K562 (cell line): ENCODE measurements at regions not wholly inside any gene's neighbourhood (a gene's known extent, or its start where the extent isn't known, plus 50 kb on each side); places are given as distances from the start of the nearest gene placed in this dataset.

Experiments used
- ATAC-seq: fragments of 200-7000 bp; cut with Tn5 transposase; 3 replicates; pipeline ENCODE4 v1.9.1; 2020; ENCODE audit warnings: moderate library complexity
- BruUV-seq: library from RNA; stranded (reverse); fragments of 400-500 nt; replicated peaks from 2 replicates; lab custom pipeline; 2021; lab: Mats Ljungman, UMichigan
- CTCF ChIA-PET: fragments of 300-600 bp; formaldehyde crosslinking; extraction: SDS; loops from one replicate; lab custom pipeline; 2021; ENCODE audit warnings: low intra/inter-chr PET ratio; lab: Yijun Ruan, JAX
- POLR2A ChIA-PET: fragments of 300-600, 350-650 bp; sonication (Branson Sonifier 250); formaldehyde crosslinking; extraction: SDS; loops from one replicate; lab custom pipeline; 2021; ENCODE audit warnings: antibody characterized with exemption, inconsistent platforms; lab: Yijun Ruan, JAX
- DNase-seq, 4 experiments: peaks; one replicate each; pipeline versions ENCODE4 v3.0.0 to v3.0.0-alpha.2; 2011 to 2018; ENCODE audit warnings: low spot score in 3 of 4, mixed read lengths in 3 of 4; ENCODE audit errors: extremely low read depth in 1 of 4
- FAIRE-seq: peaks from 2 replicates; lab custom pipeline; 2011; peaks lifted over from hg19 to GRCh38; lab: Jason Lieb, UNC
- H2AFZ ChIP-seq: 2 replicates; pipeline ENCODE4 v1.6.0; 2011; ENCODE audit warnings: low read depth, low read length, control low read depth, inconsistent platforms
- H3K27ac ChIP-seq: fragments of 200-600 bp; 3 replicates; pipeline ENCODE4 v1.8.0; 2011; ENCODE audit warnings: low read depth, mild to moderate bottlenecking, control low read depth, inconsistent platforms, low read length, moderate library complexity, mixed read lengths; ENCODE audit errors: extremely low read depth
- H3K27me3 ChIP-seq, 2 experiments: fragments of 300-600 bp in 1 of 2; 2 replicates in 1 of 2; 3 replicates in 1 of 2; pipeline versions ENCODE4 v1.6.0 to v1.8.0; 2011; ENCODE audit warnings: inconsistent platforms in 2 of 2, low read length in 2 of 2, mild to moderate bottlenecking in 1 of 2, mixed read lengths in 1 of 2, moderate library complexity in 1 of 2; ENCODE audit not compliant: control insufficient read depth in 2 of 2, insufficient read depth in 2 of 2
- H3K36me3 ChIP-seq: fragments of 300-600 bp; 3 replicates; pipeline ENCODE4 v1.8.0; 2011; ENCODE audit warnings: mild to moderate bottlenecking, low read length, inconsistent platforms; ENCODE audit not compliant: control insufficient read depth, insufficient read depth
- H3K4me1 ChIP-seq, 2 experiments: fragments of 200-600 bp in 1 of 2; replicated peaks in 1 of 2; 2 replicates in 1 of 2; 3 replicates in 1 of 2; pipeline versions ENCODE4 v1.5.1 to v1.8.0; 2011; ENCODE audit warnings: inconsistent platforms in 2 of 2, low read length in 2 of 2, mild to moderate bottlenecking in 1 of 2, mixed read lengths in 1 of 2, moderate library complexity in 1 of 2; ENCODE audit not compliant: control insufficient read depth in 2 of 2, insufficient read depth in 2 of 2
- H3K4me2 ChIP-seq: 2 replicates; pipeline ENCODE4 v1.6.1; 2011; ENCODE audit warnings: low read length, control low read depth, inconsistent platforms, mixed read lengths; ENCODE audit not compliant: insufficient read depth
- H3K4me3 ChIP-seq: fragments of 200-600 bp; sonication (generic), shearing (Covaris generic); 2 replicates; pipeline ENCODE4 v1.5.1; 2016; ENCODE audit warnings: control low read depth, inconsistent platforms
- H3K79me2 ChIP-seq: fragments of 200-600 bp; 3 replicates; pipeline ENCODE4 v1.8.0; 2011; ENCODE audit warnings: low read length, inconsistent platforms; ENCODE audit not compliant: control insufficient read depth, insufficient read depth
- H3K9ac ChIP-seq, 2 experiments: 2 replicates each; pipeline versions ENCODE4 v1.6.0 to v1.6.1; 2011; ENCODE audit warnings: low read depth in 2 of 2, low read length in 2 of 2, control low read depth in 1 of 2, inconsistent platforms in 1 of 2, mild to moderate bottlenecking in 1 of 2, mixed read lengths in 1 of 2; ENCODE audit not compliant: insufficient read depth in 1 of 2
- H3K9me1 ChIP-seq: one replicate; pipeline ENCODE4 v1.6.0; 2011; ENCODE audit warnings: inconsistent platforms, mild to moderate bottlenecking, low read length, moderate library complexity; ENCODE audit not compliant: control insufficient read depth, insufficient read depth
- H3K9me3 ChIP-seq: replicated peaks from 2 replicates; pipeline ENCODE4 v1.5.1; 2011; ENCODE audit warnings: low read depth, low read length, inconsistent platforms; ENCODE audit not compliant: control insufficient read depth, insufficient read depth
- H4K20me1 ChIP-seq: replicated peaks from 2 replicates; pipeline ENCODE4 v1.6.1; 2011; ENCODE audit warnings: low read length, inconsistent platforms, mixed read lengths; ENCODE audit not compliant: control insufficient read depth, insufficient read depth
- MAFF ChIP-seq: IDR thresholded peaks from 2 replicates; pipeline ENCODE4 v1.6.1; 2012; ENCODE audit warnings: low read length, improper control_type of control experiment
- ZBTB33 ChIP-seq: sonication (generic); formaldehyde crosslinking; IDR thresholded peaks from 2 replicates; pipeline ENCODE4 v1.8.1; 2023; ENCODE audit warnings: mild to moderate bottlenecking, missing genetic modification reagents
- ZNF212 ChIP-seq: fragments of 450-650 bp; formaldehyde crosslinking; IDR thresholded peaks from 2 replicates; pipeline ENCODE4 v1.4.0; 2020; ENCODE audit warnings: mild to moderate bottlenecking
- WGBS: fragments of 100-300 bp; shearing (Covaris generic); methylation state at CpG from one replicate; pipeline ENCODE4 v1.1.6; 2016; ENCODE audit warnings: low coverage, mixed read lengths; ENCODE audit not compliant: insufficient coverage; ENCODE audit errors: missing lambda C conversion rate; 5-methylcytosine and 5-hydroxymethylcytosine counted together
- in situ Hi-C: fragments of 300-500 bp; cut with MboI; formaldehyde crosslinking; loops from 4 replicates; pipeline ENCODE4 v1.15.0; 2018; ENCODE audit warnings: inconsistent platforms, mixed read lengths
- intact Hi-C: fragments of 100-400 bp; cut with micrococcal nuclease; formaldehyde crosslinking; loops from 2 replicates; pipeline ENCODE4 v1.14.2; 2022

DNA sequence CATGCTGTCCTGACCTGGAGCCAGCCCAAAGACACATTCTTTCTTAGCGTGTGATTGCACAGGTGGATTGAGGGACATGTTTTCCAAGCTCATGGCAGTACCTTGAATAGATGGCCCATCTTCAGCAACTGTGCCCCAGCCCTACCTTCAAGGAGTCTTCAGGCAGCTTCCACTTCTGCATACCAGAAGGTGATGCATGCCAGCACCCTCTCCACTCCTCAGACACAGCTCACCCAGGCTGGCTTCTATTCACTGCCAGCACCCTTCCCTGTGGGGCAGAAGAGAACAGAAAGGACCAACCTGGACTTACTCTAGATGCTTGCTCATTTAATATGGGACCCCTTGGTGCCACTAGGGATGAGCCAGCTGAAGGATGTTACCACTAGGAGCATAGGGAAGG lies 466.4 kb upstream of the ISX start:
- CTCF ChIA-PET = no interaction called here
- in situ Hi-C loops = no loop called here
- H3K4me1 ChIP-seq = no peaks in the 10 kb centered on the region

More for the DNA sequence above, 466.4 kb upstream of the ISX start:
- ATAC-seq (no peak), FAIRE-seq (no peak), DNase-seq (no peak)
- no peak for TF ChIP-seq ZNF212 (CRISPR knock-in tag)
- no peak for TF ChIP-seq MAFF
- no peak for TF ChIP-seq ZBTB33 (CRISPR knock-in tag)
- H3K9ac ChIP-seq = no peak overlapping the region
- H3K4me3 ChIP-seq = no peak overlapping the region
- POLR2A ChIA-PET = no interaction called here
- 0% methylated on average over 1 of the region's 1 CpG for WGBS
- no peaks in the 10 kb centered on the region for H4K20me1 ChIP-seq
- no peaks in the 10 kb centered on the region for H3K36me3 ChIP-seq
- H3K79me2 ChIP-seq = no peaks in the 10 kb centered on the region
- no peak overlapping the region for H2AFZ ChIP-seq
- H3K4me2 ChIP-seq = no peak overlapping the region
- BruUV-seq = no TSS peak
- no peaks in the 10 kb centered on the region for H3K9me1 ChIP-seq
- no peaks in the 10 kb centered on the region for H3K9me3 ChIP-seq
- intact Hi-C loops = no loop called here
- H3K27ac ChIP-seq = no peak overlapping the region
- no peaks in the 10 kb centered on the region for H3K27me3 ChIP-seq
